NCI-H187 (cell line): ENCODE measurements at regions not wholly inside any gene's neighbourhood (a gene's known extent, or its start where the extent isn't known, plus 50 kb on each side); places are given as distances from the start of the nearest gene placed in this dataset.

Experiments used
- DNase-seq, 2 experiments: peaks; one replicate each; lab custom pipeline; 2025; lab: John Stamatoyannopoulos, UW

DNA sequence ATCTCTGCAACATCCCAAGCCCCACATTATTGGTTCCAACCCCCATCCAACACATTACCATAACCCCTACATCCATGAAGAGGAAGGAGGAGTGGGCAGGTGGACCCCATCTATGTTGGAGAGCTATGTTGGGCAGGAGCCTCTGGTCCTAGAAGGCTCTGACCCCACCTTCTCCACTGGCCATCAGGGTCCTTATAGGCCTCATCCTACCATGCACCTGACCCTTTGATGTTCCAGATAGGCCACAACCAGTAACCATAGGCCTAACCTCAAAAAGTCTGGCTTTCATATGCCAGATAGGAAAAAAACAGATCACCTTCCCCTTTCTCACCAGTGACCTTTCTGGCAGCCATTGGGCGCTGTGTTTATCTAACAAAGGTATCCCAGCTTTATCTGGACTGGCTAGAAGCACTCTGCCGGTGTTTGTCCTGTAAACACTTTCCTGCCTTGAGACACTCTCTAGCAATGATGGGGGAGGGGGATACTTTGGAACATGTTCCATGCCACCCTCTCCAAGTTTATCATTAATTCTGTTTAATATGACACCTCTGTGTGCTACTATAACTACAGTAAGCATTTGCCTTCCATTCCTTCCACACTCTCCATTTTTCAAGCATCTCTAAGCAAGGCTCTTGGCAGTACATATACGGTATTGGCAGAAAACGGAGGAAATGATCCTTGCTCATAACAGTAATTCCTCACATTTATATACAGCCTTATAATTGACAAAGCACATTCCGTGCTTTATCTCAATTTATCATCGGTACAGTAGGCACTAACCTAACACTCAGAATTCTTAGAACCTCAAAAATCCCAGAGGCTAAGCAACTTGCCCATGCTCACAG, 377.1 kb downstream of the VPS13C start:
- no peak for DNase-seq

GRCh38 chr15:61681676-61682075, 378.6 kb downstream of the VPS13C start:
- no peak for DNase-seq

GRCh38 chr15:61681038-61681418, 379.2 kb downstream of the VPS13C start:
- DNase-seq = no peak

DNA sequence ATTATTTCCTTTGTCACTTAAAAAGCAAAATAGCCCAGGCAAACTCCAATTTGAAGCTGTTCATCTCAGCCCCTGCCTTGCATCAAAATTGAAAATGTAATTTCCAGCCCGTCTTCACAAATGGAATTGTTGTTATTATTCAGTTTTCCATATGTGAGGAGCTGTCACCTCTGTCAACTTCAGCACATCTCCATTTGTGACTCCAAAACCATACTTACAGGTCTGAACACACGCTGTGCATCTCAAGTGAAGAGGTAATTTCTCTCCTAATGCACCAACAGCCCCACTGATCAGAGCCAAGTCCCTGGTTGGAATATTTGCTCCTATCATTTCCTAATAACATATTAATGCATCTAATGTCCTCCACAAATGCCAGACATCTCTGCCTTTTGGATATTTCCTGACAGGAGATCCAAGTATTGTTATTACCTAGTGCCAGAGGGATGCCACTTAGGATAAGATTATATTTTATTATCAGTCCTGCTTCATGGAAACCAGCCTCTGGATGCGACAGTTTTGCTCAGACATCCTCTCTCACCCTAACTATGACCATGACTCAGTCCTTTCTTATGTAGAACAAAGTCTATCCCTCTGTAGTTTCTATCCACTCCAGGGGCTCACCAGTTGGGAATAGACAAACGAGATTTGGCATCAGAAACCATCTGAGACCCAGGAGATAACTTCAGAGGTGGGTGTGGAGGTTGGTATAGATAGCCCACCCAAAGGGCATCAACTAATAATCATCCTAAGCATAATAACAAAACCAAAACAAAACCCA, 379.8 kb downstream of the VPS13C start:
- no peak for DNase-seq

GRCh38 chr15:61671736-61672135, 388.5 kb downstream of the VPS13C start:
- DNase-seq = no peak

- no peak for DNase-seq
Measured at GRCh38 chr15:61668444-61668843, 391.8 kb downstream of the VPS13C start.

DNA sequence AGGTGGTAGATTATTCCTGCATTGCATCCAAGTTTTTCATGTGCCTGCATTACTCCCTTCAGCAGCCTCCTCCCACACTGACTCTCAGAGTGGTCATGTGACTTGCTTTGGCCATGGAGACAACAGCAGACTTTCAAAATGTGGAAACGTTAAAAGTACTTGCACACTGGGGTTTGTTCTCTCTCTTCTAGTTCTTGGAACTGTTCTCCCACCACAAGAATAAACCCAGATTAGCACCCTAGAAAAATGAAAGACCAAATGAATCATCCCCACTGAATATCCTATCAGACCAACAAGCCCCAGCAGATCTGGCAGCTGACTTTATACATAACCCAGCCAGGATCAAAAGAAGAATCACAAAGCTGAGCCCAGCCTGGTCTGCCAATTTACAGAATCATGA, 398.5 kb downstream of the VPS13C start:
- no peak for DNase-seq

DNA sequence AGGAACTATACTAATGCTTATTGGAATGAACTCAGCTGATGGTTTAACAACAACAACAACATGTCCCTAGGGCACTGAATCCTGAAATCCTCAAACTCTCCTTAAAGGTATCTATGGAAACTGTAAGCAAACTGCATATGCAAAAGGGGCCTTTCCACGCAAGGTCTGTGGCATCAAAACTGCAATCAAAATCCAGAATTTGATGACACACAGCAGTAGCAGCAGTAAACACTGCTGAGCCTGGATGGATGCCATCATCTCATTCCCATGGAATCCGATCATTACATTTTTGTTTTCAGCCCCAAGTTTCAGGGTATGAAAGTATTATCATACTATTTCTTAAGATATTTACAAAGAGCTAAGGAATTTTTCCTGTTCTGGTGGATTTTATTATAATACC, 399.7 kb downstream of the VPS13C start:
- DNase-seq = no peak

DNA sequence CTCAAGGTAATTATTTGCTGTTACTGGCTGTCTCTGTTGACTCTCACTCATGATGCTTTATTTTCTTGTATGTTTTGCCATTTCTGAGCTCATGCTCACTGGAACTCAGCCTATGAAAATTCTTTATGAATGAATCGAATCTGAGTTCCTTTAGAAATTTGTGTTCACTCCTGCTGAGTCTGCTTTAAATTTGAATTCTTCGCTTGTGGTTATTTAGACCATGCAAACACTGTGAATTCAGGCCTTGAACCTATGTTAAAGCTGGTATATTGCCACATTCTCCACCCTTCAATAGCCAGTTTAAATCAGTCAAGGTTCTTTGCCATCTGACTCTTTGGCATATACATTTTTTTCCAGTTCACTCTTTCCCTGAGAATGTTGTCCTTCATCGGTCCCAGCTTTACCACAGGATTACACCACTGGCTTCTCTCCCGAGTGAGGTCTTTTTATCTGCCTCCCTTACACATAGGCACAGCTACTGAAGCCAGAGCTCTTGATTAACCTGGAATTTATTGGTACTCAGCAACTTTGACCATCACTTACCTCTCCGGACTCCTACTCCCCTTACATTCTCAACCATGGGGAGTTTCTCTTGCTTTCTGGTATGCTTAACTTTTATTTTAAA, 400.6 kb downstream of the VPS13C start:
- no peak for DNase-seq

DNA sequence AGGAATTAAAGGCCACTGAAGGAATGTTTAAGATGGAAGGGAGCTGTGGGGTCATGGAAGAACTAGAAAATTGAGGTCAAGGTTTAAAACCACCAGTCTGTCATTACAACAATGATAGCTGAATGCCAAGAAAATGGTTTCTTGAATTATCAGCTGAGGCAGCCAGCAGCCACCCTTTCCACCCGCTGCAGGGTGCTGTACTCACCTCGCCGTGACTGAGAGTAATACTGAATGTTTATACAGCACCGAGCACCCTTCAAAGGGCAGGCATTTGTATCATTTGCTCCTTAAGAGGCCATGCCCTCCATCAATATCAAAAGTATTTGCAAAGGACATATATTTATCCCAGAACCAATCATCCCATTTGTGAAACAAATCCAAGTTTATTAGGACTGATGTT, 402.8 kb downstream of the VPS13C start:
- DNase-seq = no peak

DNA sequence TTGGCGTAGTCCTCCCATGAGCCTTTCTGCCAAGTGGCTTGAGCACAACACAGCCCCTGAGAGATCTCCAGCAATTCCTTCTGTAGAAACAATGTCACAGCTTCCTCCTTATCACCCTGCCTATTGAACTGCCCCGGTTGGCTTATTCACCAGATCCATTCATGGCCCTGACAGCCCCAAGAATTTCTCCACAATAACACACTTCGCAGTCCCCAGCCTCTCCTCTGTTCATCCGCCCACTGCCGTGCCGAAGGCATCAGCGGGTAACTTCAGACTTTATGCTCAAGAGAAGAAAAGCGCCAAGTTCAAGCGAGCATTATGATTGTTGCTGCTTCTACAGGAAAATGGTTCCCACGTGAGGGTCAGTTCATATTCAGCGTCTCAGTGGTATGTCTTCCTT, 403.9 kb downstream of the VPS13C start:
- DNase-seq = no peak

DNA sequence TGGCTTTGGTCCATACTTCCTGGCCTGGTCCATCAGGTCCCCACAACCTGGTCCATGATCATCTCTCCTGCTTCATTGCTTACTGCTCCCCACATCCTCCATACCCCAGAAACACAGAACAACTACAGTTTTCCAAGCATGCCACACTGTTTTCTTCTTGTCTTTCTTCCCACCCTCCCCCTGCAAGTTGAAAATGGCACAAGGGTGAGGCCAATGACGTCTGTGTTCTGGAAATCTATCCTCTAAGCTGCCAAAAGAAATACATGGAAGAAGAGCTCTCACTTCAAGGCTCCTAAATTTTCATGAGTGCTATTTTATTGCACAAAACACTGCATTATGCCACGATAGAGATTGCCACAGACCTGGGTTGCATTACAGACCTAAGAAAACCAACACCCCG, 404.4 kb downstream of the VPS13C start:
- DNase-seq = no peak

DNA sequence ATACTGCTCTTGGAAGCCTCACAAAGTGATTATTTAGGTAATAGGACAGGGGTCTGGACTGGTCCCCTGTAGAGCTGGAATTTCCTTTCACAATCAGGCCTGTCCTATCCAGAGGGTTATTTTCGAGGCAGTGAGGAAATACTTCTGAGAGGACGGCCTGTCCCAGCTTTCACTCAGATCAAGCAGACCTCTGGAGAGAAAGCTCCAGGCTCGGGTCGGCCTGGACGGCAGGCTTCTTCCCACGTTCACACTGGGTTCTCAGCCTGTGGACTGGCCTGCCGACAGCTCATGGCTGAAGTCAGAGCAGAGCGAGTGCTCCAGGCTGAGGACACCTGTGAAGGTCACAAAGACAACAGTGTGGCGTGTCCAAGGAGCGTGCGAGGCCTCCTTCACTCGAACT, 405.3 kb downstream of the VPS13C start:
- DNase-seq = no peak

DNA sequence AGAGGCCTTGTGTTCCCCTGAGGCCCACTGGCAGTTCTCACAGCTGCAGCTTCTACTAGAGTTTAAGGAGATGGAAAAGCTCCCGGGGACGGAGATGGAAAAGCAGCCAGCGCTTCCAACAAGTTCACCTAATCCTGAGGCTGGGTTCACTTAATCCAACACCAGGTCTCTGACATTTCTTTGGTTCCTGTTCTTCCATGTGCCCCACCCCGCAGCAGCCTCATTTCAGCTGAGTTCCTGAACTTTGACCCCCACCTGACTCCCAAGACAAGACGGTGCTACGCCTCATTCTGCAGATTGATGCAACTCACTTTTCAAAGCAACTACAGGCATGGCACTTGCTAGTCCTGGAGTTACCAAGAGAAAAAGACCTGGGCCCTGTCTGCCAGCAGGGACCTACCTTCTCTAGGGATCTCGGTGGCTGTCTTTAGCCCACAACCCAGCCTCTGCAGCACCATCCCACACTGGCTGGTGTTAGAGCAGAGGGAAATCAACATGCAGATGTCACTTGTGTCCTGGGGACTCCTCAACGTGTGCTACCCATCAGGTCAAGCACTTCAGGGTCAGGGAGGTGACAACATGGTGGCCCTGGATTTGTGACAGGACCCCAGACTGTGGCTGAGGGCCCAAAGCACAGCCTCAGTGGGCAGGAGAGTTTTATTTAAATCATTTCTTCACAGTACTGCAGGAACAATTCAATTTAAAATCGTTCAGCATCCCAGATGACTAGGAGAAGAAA, 406.1 kb downstream of the VPS13C start:
- no peak for DNase-seq

DNA sequence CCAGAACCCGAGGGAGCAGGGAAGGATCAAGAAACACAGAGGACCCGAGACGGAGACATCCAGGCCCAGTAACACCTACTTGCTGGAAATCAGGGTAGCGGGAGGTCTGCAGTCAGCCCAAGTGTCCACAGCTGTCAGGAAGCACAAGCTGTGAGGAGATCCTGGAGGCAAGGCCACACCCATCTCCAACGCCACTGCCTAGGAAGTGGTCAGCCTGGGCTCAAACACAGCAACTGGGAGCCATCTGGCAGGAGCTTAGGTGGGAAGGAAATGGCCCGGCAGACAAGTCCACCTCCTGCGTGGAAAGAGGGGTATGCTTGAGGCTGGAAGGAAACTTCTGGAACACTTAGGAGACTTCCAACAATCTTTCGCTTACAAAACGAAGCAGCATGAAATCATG, 407.1 kb downstream of the VPS13C start:
- no peak for DNase-seq

DNA sequence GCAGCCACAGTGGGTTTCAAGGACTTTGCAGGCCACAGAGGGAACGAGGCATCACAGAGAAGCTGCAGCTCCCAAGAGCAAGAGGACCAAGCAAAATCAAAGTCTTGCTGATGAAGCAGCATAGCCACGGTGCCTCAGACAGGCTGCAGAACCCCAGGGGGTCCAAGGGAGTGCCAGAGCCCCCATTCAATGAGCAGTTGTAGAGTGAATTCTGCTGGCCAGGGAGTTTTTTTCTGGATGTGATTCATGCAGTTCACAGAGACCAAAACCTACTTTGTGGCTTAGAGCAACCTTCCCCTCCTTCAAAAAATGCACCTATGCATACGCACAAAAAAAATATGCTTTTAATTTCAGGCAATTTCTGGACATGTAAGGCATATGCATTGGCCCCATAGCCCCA, 409.0 kb downstream of the VPS13C start:
- DNase-seq = no peak

DNA sequence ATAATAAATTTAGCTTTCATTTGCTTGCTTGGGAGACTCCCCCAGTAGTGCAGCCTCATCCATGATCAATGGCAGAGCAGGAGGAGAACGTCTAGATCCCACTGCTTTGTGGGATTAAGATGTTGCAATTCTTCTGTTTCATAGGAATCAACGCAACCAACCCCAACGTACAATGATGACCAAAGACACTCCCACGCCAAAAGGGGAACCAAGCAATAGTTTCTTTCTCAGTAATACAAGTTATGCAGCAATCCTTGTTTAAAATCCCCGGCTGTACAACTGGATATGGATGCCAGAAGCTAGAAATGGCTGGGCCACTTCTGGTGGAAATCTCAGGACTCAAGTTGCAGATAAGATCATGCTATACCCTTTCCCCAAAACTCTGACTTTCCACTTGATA, 411.2 kb downstream of the VPS13C start:
- no peak for DNase-seq

DNA sequence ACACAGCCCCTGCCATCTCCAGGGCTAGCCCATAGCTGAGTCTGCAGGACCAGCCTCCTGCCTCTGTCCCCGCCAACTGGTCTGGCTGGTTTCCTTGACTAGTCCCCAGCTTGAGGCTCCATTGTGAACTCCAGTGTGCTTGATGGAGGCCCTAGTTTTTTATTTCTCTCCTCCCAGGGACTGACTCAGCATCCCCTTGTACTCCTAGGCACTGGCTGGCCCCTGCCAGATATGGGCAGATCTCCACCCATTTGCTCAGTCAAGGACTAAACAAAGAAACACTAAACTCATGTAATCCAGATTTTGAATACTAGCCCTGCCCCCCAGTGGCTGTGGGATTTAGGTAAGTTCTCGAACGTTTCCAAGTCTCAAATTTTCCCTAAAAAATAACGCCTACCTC, 415.4 kb upstream of the RORA start:
- DNase-seq = no peak

- no peak for DNase-seq
Measured at GRCh38 chr15:61641645-61642044, 412.5 kb upstream of the RORA start.

DNA sequence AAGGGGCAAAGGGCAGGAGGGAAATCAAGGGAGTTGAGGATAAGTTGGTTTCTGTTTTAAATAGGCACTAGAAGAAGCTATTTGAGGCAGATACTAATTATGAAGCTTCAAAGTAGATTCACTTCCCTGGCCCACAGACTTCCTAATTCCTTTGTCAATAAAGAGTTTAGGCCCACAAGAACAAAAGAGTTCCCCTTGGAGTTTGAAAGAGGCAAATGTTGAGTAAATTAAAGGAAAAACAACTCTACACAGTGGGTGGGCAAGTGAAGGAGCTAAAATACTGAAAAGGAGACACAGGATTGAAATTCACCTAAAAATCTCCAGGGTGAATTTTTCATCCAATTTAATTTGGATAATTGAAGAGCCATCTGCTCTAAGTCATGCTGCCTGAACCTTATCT, 411.7 kb upstream of the RORA start:
- DNase-seq = no peak

- peak; percentile 59 to 76 for DNase-seq
Measured at GRCh38 chr15:61639491-61639890, 410.4 kb upstream of the RORA start.

GRCh38 chr15:61634837-61635236, 405.7 kb upstream of the RORA start:
- DNase-seq = no peak
